Type B pancreatic cell (in vitro differentiated cells): ENCODE measurements at regions not wholly inside any gene's neighbourhood (a gene's known extent, or its start where the extent isn't known, plus 50 kb on each side); places are given as distances from the start of the nearest gene placed in this dataset.

Experiments
- DNase-seq: peaks from one replicate; pipeline ENCODE4 v3.0.0; 2021; ENCODE audit warnings: mixed read lengths; ENCODE audit not compliant: unreplicated experiment; ENCODE audit errors: extremely low spot score
- H3K27ac Mint-ChIP-seq: 2 replicates; pipeline ENCODE4 v1.8.0; 2021; ENCODE audit warnings: mild to moderate bottlenecking, mixed read lengths
- H3K27me3 Mint-ChIP-seq: 2 replicates; pipeline ENCODE4 v1.8.0; 2021; ENCODE audit warnings: mixed read lengths
- H3K36me3 Mint-ChIP-seq: 2 replicates; pipeline ENCODE4 v1.8.0; 2021; ENCODE audit warnings: mixed read lengths
- H3K4me1 Mint-ChIP-seq: one replicate; pipeline ENCODE4 v1.8.0; 2021; ENCODE audit warnings: mixed read lengths; ENCODE audit not compliant: unreplicated experiment
- H3K4me3 Mint-ChIP-seq: 2 replicates; pipeline ENCODE4 v1.8.0; 2021; ENCODE audit warnings: mild to moderate bottlenecking, mixed read lengths
- H3K9me3 Mint-ChIP-seq: 2 replicates; pipeline ENCODE4 v1.8.0; 2021; ENCODE audit warnings: mixed read lengths
- TF ChIP-seq, protein P1 (sequence below): fragments of 200-600 bp; sonication (generic); conservative IDR thresholded peaks from 2 replicates; pipeline ENCODE4 v1.5.0; 2021; ENCODE audit warnings: antibody characterized with exemption, mild to moderate bottlenecking

DNA sequence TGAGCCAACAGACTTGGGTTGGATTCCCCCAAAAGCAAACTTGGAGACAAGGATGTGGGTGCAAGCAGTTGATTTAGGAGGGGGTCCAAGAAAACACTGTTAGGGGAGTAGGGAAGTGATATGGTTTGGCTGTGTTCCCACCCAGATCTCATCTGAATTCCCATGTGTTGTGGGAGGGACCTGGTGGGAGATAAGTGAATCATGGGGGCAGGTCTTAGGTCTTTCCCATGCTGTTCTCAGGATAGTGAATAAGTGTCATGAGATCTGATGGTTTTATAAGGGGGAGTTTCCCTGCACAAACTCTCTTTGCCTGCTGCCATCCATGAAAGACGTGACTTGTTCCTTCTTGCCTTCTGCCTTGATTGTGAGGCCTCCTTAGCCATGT lies 542.6 kb downstream of the DHX35 start:
- Mint-ChIP-seq H3K9me3 (peaks cover 5% of the 10 kb centered on the region), H3K4me1 (peaks cover 6% of the 10 kb centered on the region), H3K36me3 (no peaks in the 10 kb centered on the region), H3K4me3 (no peak overlapping the region), H3K27ac (no peak overlapping the region), H3K27me3 (peaks cover 6% of the 10 kb centered on the region)
- TF ChIP-seq, protein P1, sequence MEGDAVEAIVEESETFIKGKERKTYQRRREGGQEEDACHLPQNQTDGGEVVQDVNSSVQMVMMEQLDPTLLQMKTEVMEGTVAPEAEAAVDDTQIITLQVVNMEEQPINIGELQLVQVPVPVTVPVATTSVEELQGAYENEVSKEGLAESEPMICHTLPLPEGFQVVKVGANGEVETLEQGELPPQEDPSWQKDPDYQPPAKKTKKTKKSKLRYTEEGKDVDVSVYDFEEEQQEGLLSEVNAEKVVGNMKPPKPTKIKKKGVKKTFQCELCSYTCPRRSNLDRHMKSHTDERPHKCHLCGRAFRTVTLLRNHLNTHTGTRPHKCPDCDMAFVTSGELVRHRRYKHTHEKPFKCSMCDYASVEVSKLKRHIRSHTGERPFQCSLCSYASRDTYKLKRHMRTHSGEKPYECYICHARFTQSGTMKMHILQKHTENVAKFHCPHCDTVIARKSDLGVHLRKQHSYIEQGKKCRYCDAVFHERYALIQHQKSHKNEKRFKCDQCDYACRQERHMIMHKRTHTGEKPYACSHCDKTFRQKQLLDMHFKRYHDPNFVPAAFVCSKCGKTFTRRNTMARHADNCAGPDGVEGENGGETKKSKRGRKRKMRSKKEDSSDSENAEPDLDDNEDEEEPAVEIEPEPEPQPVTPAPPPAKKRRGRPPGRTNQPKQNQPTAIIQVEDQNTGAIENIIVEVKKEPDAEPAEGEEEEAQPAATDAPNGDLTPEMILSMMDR = no peak
- no peak for DNase-seq

DNA sequence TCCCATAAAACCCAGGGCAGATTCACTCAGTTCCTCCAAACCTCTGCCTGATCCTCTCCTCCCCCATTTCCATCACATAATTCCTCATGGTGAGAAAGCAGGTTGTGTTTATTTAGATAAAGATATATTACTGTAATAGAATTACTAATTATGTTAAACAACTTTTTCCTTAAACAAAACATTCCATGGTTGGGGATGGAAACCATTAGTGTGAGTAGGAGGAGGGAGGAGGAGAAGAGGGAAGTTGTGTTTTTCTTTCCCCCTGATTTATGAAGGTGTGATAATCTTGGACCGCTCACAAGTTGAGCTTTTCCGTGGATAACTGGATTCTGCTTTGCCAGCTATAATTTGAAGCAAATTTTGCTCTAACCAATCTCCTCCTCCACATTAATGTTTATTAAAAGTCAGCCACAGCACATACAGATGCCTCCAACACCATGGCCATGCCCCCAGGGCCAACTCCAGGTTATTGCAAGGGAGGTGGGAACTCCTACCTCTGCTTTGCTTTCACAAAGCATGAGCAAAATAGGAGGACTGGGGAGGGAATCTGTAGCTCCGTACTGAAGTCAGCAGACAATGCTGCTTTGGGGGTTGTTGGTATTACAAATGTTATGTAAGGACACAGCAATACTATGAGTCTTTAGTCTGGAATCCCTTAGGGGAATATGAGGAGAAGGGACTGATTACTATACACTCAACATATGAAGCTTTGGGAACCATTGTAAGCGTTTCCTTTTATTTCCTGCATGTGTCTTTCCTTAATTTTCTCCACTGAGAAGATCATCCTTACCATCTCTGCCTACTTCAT lies 542.0 kb downstream of the DHX35 start:
- Mint-ChIP-seq H3K27me3 (peaks cover 6% of the 10 kb centered on the region), H3K36me3 (no peaks in the 10 kb centered on the region), H3K27ac (no peak overlapping the region), H3K4me3 (no peak overlapping the region), H3K4me1 (peaks cover 6% of the 10 kb centered on the region), H3K9me3 (peaks cover 5% of the 10 kb centered on the region)
- TF ChIP-seq, protein P1 = no peak
- no peak for DNase-seq

DNA sequence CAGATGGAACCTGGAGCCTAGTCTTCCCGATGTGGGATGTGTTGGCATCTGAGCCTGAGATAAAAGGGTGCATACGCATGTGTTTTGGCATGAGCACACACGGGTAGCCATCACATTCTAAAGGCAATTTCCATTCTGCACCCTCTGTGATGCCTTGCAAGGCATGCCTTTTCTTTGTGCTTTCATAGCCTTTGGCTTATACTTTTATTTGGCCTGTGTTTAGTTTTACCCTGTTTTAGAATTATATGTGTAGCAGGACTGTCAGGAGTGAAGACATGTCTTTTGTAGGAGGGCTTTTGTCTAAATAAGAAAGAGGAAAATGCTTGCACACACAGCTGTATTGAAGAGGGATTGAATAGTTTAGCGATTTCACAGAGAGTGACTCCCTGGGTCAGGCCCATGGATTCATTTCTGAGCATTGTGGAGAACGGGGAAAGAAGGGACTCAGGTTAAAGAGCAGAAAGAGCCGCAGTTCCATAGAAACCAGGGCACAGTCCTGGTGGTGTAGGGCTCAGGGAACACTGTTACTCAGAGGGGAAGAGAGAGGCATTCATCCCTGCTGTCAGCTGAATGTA lies 530.2 kb downstream of the DHX35 start:
- no peak overlapping the region for H3K27ac Mint-ChIP-seq
- H3K4me1 Mint-ChIP-seq = no peaks in the 10 kb centered on the region
- no peak for DNase-seq
- no peaks in the 10 kb centered on the region for H3K36me3 Mint-ChIP-seq
- H3K4me3 Mint-ChIP-seq = no peak overlapping the region
- H3K9me3 Mint-ChIP-seq = peaks cover 13% of the 10 kb centered on the region
- TF ChIP-seq, protein P1 = no peak
- peaks cover 4% of the 10 kb centered on the region for H3K27me3 Mint-ChIP-seq

DNA sequence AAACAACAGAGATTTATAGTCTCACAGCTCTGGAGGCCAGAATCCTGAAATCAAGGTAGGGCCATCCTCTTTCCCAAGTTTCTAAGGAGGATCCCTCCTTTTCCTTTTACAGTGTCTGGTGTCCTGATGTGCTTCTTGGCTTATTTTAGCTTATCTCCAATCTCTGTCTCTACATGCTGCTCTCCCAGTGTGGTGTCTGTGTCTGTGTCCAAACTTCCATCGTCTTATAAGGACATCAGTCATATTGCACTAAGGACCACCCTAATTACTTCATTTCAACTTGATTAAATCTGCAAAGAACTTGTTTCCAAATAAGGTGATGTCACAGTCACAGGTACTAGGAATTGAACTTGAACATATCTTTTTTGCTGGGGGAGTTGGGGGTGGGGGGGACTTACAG lies 529.6 kb downstream of the DHX35 start:
- TF ChIP-seq, protein P1 = no peak
- H3K36me3 Mint-ChIP-seq = no peaks in the 10 kb centered on the region
- peaks cover 13% of the 10 kb centered on the region for H3K9me3 Mint-ChIP-seq
- no peak overlapping the region for H3K27ac Mint-ChIP-seq
- DNase-seq = no peak
- H3K4me1 Mint-ChIP-seq = no peaks in the 10 kb centered on the region
- H3K4me3 Mint-ChIP-seq = no peak overlapping the region
- H3K27me3 Mint-ChIP-seq = peaks cover 4% of the 10 kb centered on the region

DNA sequence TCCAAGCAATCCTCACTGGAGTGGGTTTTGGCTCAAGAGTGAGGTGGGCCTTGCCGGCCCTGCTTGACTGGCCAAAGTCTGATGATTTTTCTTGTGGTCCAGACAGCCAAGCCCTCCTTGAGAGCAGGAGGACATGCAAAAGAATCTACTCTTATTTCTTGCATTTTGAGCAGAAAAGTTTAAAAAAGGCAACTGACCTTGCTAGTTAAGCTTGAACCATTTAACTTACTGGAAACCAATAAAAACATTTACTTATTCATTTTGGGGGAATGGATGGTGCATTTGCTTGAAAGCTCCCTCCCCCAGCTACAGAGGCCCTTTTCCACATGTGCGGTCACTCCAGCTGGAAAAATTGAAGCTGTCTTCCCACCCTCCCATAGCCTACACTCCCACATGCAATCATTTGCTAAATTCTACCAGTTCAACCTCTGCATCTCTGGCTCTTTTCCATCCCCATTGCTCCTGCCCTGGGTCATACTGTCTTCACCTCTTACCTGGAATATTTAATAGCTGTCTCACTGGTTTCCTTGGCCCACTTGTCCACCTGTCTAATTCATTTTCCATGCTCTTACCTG lies 527.9 kb downstream of the DHX35 start:
- Mint-ChIP-seq H3K27me3 (peaks cover 4% of the 10 kb centered on the region), H3K4me1 (no peaks in the 10 kb centered on the region), H3K9me3 (peaks cover 13% of the 10 kb centered on the region), H3K36me3 (no peaks in the 10 kb centered on the region), H3K27ac (no peak overlapping the region), H3K4me3 (no peak overlapping the region)
- no peak for DNase-seq
- TF ChIP-seq, protein P1 = no peak
